CD4-positive, alpha-beta T cell treated with Interleukin-10 for 1 hour (primary cell): ENCODE measurements at regions not wholly inside any gene's neighbourhood (a gene's known extent, or its start where the extent isn't known, plus 50 kb on each side); places are given as distances from the start of the nearest gene placed in this dataset.

ENCODE experiments used
- DNase-seq: peaks from one replicate; pipeline ENCODE4 v3.0.0-alpha.2; 2020

GRCh38 chr14:104373855-104374717 lies 205.5 kb upstream of the C14orf180 start:
- DNase-seq, result no peak

GRCh38 chr14:104374718-104375080 lies 204.9 kb upstream of the C14orf180 start:
- no peak for DNase-seq

- DNase-seq, result no peak
Observed at GRCh38 chr14:104375551-104376201, 203.9 kb upstream of the C14orf180 start.

- DNase-seq, result no peak
Observed at GRCh38 chr14:104376202-104377140, 203.1 kb upstream of the C14orf180 start.

- no peak for DNase-seq
Observed at GRCh38 chr14:104377256-104377655, 202.3 kb upstream of the C14orf180 start.

- no peak for DNase-seq
Observed at GRCh38 chr14:104378698-104379113, 200.9 kb upstream of the C14orf180 start.

GRCh38 chr14:104382361-104383087 lies 197.0 kb upstream of the C14orf180 start:
- DNase-seq, result no peak

- DNase-seq, result no peak
Observed at GRCh38 chr14:104383088-104383995, 196.2 kb upstream of the C14orf180 start.

GRCh38 chr14:104383996-104384775 lies 195.4 kb upstream of the C14orf180 start:
- DNase-seq, result no peak

- DNase-seq, result no peak
Observed at GRCh38 chr14:104384776-104385071, 194.8 kb upstream of the C14orf180 start.

- no peak for DNase-seq
Observed at GRCh38 chr14:104385111-104385510, 194.5 kb upstream of the C14orf180 start.

- DNase-seq, result no peak
Observed at GRCh38 chr14:104385531-104386101, 193.9 kb upstream of the C14orf180 start.

GRCh38 chr14:104386151-104386841 lies 193.3 kb upstream of the C14orf180 start:
- DNase-seq, result no peak

GRCh38 chr14:104387022-104388010 lies 192.2 kb upstream of the C14orf180 start:
- no peak for DNase-seq

- no peak for DNase-seq
Observed at GRCh38 chr14:104388011-104388521, 191.5 kb upstream of the C14orf180 start.

GRCh38 chr14:104388541-104389325 lies 190.8 kb upstream of the C14orf180 start:
- DNase-seq, result no peak
